GM18861 (cell line): ENCODE measurements at regions not wholly inside any gene's neighbourhood (a gene's known extent, or its start where the extent isn't known, plus 50 kb on each side); places are given as distances from the start of the nearest gene placed in this dataset.

ENCODE experiments used
- ATAC-seq: cut with Tn5 transposase; IDR thresholded peaks from one replicate; pipeline ENCODE4 v1.9.1; 2021; ENCODE audit not compliant: unreplicated experiment

GRCh38 chrX:42624524-42624923 is 153.4 kb downstream of the PPP1R2C start:
- ATAC-seq: no peak

GRCh38 chrX:42619068-42619467 is 158.9 kb downstream of the PPP1R2C start:
- ATAC-seq: no peak

- no peak for ATAC-seq
Measured at GRCh38 chrX:42616981-42617380, 161.0 kb downstream of the PPP1R2C start.

- no peak for ATAC-seq
Measured at GRCh38 chrX:42615161-42615563, 162.8 kb downstream of the PPP1R2C start.

- no peak for ATAC-seq
Measured at GRCh38 chrX:42606591-42606990, 171.4 kb downstream of the PPP1R2C start.

- no peak for ATAC-seq
Measured at GRCh38 chrX:42604302-42604701, 173.7 kb downstream of the PPP1R2C start.

GRCh38 chrX:42603016-42603415 is 174.9 kb downstream of the PPP1R2C start:
- no peak for ATAC-seq

- ATAC-seq: no peak
Measured at GRCh38 chrX:42602566-42602965, 175.4 kb downstream of the PPP1R2C start.

GRCh38 chrX:42602136-42602535 is 175.8 kb downstream of the PPP1R2C start:
- ATAC-seq: no peak

GRCh38 chrX:42597481-42597880 is 180.5 kb downstream of the PPP1R2C start:
- ATAC-seq: no peak

GRCh38 chrX:42585842-42586621 is 191.9 kb downstream of the PPP1R2C start:
- ATAC-seq: no peak

- no peak for ATAC-seq
Measured at GRCh38 chrX:42577936-42578470, 200.0 kb downstream of the PPP1R2C start.

- ATAC-seq: no peak
Measured at GRCh38 chrX:42567268-42567667, 210.7 kb downstream of the PPP1R2C start.

- ATAC-seq: no peak
Measured at GRCh38 chrX:42565739-42566138, 212.2 kb downstream of the PPP1R2C start.

GRCh38 chrX:42546800-42547199 is 231.2 kb downstream of the PPP1R2C start:
- no peak for ATAC-seq

- ATAC-seq: no peak
Measured at GRCh38 chrX:42544883-42545282, 233.1 kb downstream of the PPP1R2C start.

GRCh38 chrX:42541554-42541953 is 236.4 kb downstream of the PPP1R2C start:
- ATAC-seq: no peak

- no peak for ATAC-seq
Measured at GRCh38 chrX:42540146-42540545, 237.8 kb downstream of the PPP1R2C start.

GRCh38 chrX:42538405-42538804 is 239.6 kb downstream of the PPP1R2C start:
- no peak for ATAC-seq

GRCh38 chrX:42536286-42536685 is 241.7 kb downstream of the PPP1R2C start:
- ATAC-seq: no peak

GRCh38 chrX:42535233-42535632 is 242.7 kb downstream of the PPP1R2C start:
- no peak for ATAC-seq

- ATAC-seq: no peak
Measured at GRCh38 chrX:42533761-42534160, 244.2 kb downstream of the PPP1R2C start.

GRCh38 chrX:42531441-42531840 is 246.5 kb downstream of the PPP1R2C start:
- ATAC-seq: no peak
